Colonic mucosa (tissue), 4 donors: ENCODE measurements at regions not wholly inside any gene's neighbourhood (a gene's known extent, or its start where the extent isn't known, plus 50 kb on each side); places are given as distances from the start of the nearest gene placed in this dataset.

Experiments used
- DNase-seq: peaks from one replicate; pipeline ENCODE4 v3.0.0-alpha.2; 2020
- H3K27ac ChIP-seq: fragments of 200-600 bp; one replicate; pipeline ENCODE4 v1.8.0; 2021
- H3K27me3 ChIP-seq: fragments of 200-600 bp; one replicate; pipeline ENCODE4 v1.8.0; 2021
- H3K36me3 ChIP-seq: fragments of 200-600 bp; one replicate; pipeline ENCODE4 v1.8.0; 2021
- H3K4me1 ChIP-seq: fragments of 200-600 bp; one replicate; pipeline ENCODE4 v1.8.0; 2021; ENCODE audit warnings: mild to moderate bottlenecking
- H3K4me3 ChIP-seq: fragments of 200-600 bp; one replicate; pipeline ENCODE4 v1.8.0; 2021
- H3K9ac ChIP-seq, 2 donors: one replicate each; pipeline ENCODE4 v1.7.0; 2013; ENCODE audit warnings: control low read depth in 2 of 2, low read depth in 2 of 2, low read length in 2 of 2
- H3K9me3 ChIP-seq: fragments of 200-600 bp; one replicate; pipeline ENCODE4 v1.8.0; 2021
- intact Hi-C: fragments of 100-400 bp; cut with DNase I; formaldehyde crosslinking; loops from one replicate; pipeline ENCODE4 v1.14.1; 2022
- TF ChIP-seq, protein P1 (sequence below): fragments of 200-600 bp; IDR thresholded peaks from one replicate; pipeline ENCODE4 v1.8.0; 2022; ENCODE audit warnings: antibody characterized with exemption, mild to moderate bottlenecking
- donor health status: healthy.
- donor health status: DM: no; HTN: no; CAD: no.
- donor health status: DM: no; HTN: no; CAD: no.

DNA sequence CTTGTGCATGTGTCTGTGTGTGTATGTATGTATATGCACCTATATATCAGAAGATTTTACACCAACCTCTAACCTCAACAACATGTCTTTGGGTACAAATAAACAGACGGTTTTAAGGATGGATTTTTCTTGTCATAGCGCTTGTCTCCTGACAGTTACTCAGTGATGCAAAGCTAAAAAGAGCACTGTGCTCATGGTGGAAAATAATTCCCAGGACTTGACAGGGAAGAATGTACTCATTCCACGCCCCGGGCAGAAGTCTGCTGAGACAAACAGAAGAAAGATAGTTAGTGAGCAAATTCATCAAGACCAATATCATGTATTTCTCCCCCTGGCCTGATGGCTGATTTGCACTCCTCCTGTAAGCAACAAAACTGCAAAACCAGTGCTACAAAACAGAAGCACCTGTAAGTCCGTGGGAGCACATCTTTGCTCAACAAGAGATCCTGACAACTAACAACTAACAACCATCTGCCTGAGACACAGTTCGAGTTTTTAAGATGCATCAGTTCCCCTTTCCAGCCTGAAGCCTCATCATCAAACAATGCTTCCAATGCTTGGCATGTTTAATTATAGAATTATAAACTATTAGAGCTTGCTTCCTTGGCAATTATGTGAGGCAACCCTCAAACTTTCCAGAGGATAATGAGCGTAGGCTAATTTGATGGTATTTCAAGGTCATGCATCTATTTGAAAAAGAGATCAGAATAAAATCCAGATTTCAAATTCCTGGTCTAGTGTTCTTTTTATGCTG is 812.7 kb upstream of the MIR17HG start:
- Histone ChIP-seq H3K9ac (no peak overlapping the region), H3K9me3 (no peaks in the 10 kb centered on the region), H3K36me3 (no peaks in the 10 kb centered on the region), H3K27me3 (no peaks in the 10 kb centered on the region), H3K4me1 (no peaks in the 10 kb centered on the region), H3K27ac (no peak overlapping the region), H3K4me3 (no peak overlapping the region)
- intact Hi-C loops = no loop called here
- no peak for DNase-seq
- TF ChIP-seq, protein P1, sequence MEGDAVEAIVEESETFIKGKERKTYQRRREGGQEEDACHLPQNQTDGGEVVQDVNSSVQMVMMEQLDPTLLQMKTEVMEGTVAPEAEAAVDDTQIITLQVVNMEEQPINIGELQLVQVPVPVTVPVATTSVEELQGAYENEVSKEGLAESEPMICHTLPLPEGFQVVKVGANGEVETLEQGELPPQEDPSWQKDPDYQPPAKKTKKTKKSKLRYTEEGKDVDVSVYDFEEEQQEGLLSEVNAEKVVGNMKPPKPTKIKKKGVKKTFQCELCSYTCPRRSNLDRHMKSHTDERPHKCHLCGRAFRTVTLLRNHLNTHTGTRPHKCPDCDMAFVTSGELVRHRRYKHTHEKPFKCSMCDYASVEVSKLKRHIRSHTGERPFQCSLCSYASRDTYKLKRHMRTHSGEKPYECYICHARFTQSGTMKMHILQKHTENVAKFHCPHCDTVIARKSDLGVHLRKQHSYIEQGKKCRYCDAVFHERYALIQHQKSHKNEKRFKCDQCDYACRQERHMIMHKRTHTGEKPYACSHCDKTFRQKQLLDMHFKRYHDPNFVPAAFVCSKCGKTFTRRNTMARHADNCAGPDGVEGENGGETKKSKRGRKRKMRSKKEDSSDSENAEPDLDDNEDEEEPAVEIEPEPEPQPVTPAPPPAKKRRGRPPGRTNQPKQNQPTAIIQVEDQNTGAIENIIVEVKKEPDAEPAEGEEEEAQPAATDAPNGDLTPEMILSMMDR = no peak

DNA sequence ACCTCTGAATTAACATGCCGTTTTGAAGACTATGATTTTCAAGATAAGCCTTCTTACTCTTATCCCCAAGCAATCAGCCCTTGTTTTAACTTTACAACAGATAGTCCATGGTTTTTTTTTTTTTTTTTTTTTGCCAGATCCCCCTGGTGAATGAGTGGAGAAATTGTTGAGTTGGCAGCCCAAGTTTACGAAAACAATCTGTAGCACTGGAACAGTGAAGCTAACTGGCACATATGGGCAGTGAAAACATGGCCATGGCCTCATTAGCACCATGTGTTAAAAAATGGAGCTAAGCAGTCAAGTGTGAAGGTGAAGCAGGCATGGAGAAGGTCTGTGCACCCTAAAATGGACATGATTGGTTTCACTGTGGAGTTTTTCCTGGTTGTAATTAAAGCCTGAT is 812.1 kb upstream of the MIR17HG start:
- H3K9me3 ChIP-seq = no peaks in the 10 kb centered on the region
- no peak for DNase-seq
- no peak overlapping the region for H3K9ac ChIP-seq
- TF ChIP-seq, protein P1 = no peak
- H3K27me3 ChIP-seq = no peaks in the 10 kb centered on the region
- intact Hi-C loops = no loop called here
- H3K4me1 ChIP-seq = no peaks in the 10 kb centered on the region
- no peak overlapping the region for H3K27ac ChIP-seq
- no peak overlapping the region for H3K4me3 ChIP-seq
- H3K36me3 ChIP-seq = no peaks in the 10 kb centered on the region

DNA sequence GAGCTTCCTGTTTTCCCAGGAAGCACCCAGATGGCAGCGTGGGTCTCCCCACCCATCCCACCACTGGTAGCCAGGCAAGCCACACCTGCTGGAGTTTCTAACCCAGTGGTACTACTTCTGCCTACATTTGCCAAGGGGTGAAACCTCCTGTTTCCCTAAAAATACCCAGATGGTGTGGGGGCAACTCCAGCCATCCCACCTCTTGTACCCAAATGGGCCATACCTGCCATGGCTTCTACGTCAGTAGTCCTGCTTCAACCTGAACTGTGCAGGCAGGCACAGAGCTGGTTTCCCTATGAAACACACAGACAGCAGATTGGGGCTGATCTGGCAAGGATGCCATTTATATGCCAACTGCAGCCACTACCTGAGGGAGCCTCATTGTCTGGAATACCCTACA is 809.4 kb upstream of the MIR17HG start:
- TF ChIP-seq, protein P1 = no peak
- DNase-seq = no peak
- Histone ChIP-seq H3K27me3 (no peaks in the 10 kb centered on the region), H3K4me1 (no peaks in the 10 kb centered on the region), H3K27ac (no peak overlapping the region), H3K4me3 (no peak overlapping the region), H3K9ac (no peak overlapping the region), H3K9me3 (no peaks in the 10 kb centered on the region), H3K36me3 (no peaks in the 10 kb centered on the region)
- intact Hi-C loops = no loop called here

DNA sequence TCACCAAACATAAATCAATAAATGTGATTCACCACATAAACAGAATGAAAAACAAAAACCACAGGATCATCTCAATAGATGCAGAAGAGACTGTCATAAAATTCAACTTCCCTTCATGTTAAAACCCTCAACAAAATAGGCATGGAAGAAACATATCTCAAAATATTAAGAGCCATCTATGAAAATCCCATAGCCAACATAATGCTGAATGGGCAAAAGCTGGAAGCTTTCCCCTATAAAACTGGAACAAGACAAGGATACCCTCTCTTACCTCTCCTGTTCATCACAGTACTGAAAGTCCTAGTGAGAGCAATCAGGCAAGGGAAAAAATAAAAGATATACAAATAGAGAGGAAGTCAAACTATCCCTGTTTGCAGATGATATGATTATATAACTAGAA is 806.1 kb upstream of the MIR17HG start:
- no peak overlapping the region for H3K9ac ChIP-seq
- TF ChIP-seq, protein P1 = no peak
- intact Hi-C loops = no loop called here
- no peaks in the 10 kb centered on the region for H3K4me1 ChIP-seq
- no peak overlapping the region for H3K27ac ChIP-seq
- H3K27me3 ChIP-seq = no peaks in the 10 kb centered on the region
- H3K4me3 ChIP-seq = no peak overlapping the region
- no peaks in the 10 kb centered on the region for H3K9me3 ChIP-seq
- no peaks in the 10 kb centered on the region for H3K36me3 ChIP-seq
- no peak for DNase-seq

DNA sequence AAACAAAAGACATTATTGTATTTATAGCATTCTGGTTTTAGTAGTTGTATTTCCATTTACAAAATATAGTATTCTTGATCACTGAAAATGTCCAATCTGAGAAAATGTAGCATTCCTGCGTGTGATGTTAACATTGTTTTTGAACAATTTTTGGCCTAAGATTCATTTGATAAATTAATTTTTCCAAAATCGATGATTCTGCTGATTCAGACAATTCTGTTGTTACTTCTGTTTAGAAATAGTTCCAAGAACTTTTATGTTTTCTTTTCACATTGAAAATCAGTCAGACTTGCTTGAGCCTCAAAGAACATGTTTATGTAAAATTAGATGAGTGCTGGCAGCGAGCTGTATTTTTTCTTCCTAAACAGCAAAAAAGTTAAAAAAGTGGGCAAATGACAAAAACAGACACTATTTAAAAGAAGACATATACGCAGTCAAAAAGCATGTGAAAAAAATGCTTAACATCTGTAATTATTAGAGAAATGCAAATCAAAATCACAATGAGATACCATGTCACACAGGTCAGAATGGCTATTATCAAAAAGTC is 804.5 kb upstream of the MIR17HG start:
- Histone ChIP-seq H3K9ac (no peak overlapping the region), H3K4me3 (no peak overlapping the region)
- intact Hi-C loops = no loop called here

More for the DNA sequence above, 804.5 kb upstream of the MIR17HG start:
- Histone ChIP-seq H3K4me1 (no peaks in the 10 kb centered on the region), H3K27me3 (no peaks in the 10 kb centered on the region), H3K9me3 (no peaks in the 10 kb centered on the region), H3K36me3 (no peaks in the 10 kb centered on the region), H3K27ac (no peak overlapping the region)
- TF ChIP-seq, protein P1 = no peak
- no peak for DNase-seq
